SK-N-SH treated with all-trans-retinoic acid at 6 μM for 48 hours (cell line): ENCODE measurements at regions not wholly inside any gene's neighbourhood (a gene's known extent, or its start where the extent isn't known, plus 50 kb on each side); places are given as distances from the start of the nearest gene placed in this dataset.

Experiments used
- CREB5 ChIP-seq: fragments of 250-450 bp; sonication (Bioruptor Pico); IDR thresholded peaks from 2 replicates; pipeline ENCODE4 v1.5.1; 2020; ENCODE audit warnings: low read depth, mild to moderate bottlenecking, moderate library complexity
- PATZ1 ChIP-seq: fragments of 250-450 bp; sonication (Bioruptor Pico); IDR thresholded peaks from 2 replicates; pipeline ENCODE4 v1.8.0; 2020; ENCODE audit warnings: mild to moderate bottlenecking, moderate library complexity, borderline replicate concordance

DNA sequence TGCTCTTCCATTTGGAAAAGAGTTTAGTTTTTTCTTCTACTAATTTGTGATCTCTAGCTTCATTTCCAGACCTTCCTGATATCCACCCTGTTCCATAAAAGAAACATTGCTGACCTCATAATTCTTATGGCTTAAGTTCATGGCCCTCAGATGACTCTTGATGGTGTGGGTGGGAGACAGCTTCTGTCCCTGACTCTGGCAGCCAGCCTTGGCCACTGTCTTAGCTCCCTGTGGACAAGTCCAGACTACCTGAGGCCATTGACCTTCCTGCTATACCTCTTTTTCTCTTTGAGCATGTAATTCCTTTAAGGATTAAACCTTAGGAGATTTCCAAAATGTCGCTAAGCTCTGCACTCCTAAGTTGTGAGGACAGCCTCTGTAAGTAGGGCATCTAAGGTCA is 101.1 kb upstream of the DAP start:
- TF ChIP-seq CREB5 (CRISPR knock-in tag) (no peak), PATZ1 (CRISPR knock-in tag) (no peak)
